ENCODE measurements at regions not wholly inside any gene's neighbourhood (a gene's known extent, or its start where the extent isn't known, plus 50 kb on each side); places are given as distances from the start of the nearest gene placed in this dataset.
"Not testable (repeated sequence)": the region's sequence is repeated elsewhere in the genome, so short reads cannot be mapped to it uniquely, and the experiment has no call there.

GRCh38 chr5:120813551-120813950, 349.5 kb downstream of the PRR16 start:
- TF ChIP-seq ZFX (IDR thresholded peaks at IDR 0.05; ENCODE audit: borderline replicate concordance) (no peak), CTCF (IDR thresholded peaks at IDR 0.05) (no peak)

GRCh38 chr5:120817044-120817985, 353.2 kb downstream of the PRR16 start:
- no peak overlapping the region for H3K27ac ChIP-seq
- TF ChIP-seq ZFX (IDR thresholded peaks at IDR 0.05; ENCODE audit: borderline replicate concordance) (no peak), CTCF (IDR thresholded peaks at IDR 0.05) (peak; percentile 77)

More at GRCh38 chr5:120813551-120813950, 349.5 kb downstream of the PRR16 start:
- no peak overlapping the region for H3K27ac ChIP-seq

- TF ChIP-seq ZFX (IDR thresholded peaks at IDR 0.05; ENCODE audit: borderline replicate concordance) (no peak), CTCF (IDR thresholded peaks at IDR 0.05) (no peak)
Observed at GRCh38 chr5:120818128-120818527, 354.0 kb downstream of the PRR16 start.

GRCh38 chr5:120823328-120823727, 359.2 kb downstream of the PRR16 start:
- H3K27ac ChIP-seq = no peak overlapping the region
- no peak for TF ChIP-seq ZFX (IDR thresholded peaks at IDR 0.05; ENCODE audit: borderline replicate concordance)
- TF ChIP-seq CTCF (IDR thresholded peaks at IDR 0.05) = no peak

More at GRCh38 chr5:120818128-120818527, 354.0 kb downstream of the PRR16 start:
- no peak overlapping the region for H3K27ac ChIP-seq

GRCh38 chr5:120831646-120832045, 367.5 kb downstream of the PRR16 start:
- H3K27ac ChIP-seq = not testable (repeated sequence)

- no peak overlapping the region for H3K27ac ChIP-seq
- TF ChIP-seq CTCF (IDR thresholded peaks at IDR 0.05) (no peak), ZFX (IDR thresholded peaks at IDR 0.05; ENCODE audit: borderline replicate concordance) (no peak)
Observed at GRCh38 chr5:120841830-120842229, 377.7 kb downstream of the PRR16 start.

GRCh38 chr5:120843390-120843980, 379.4 kb downstream of the PRR16 start:
- TF ChIP-seq ZFX (IDR thresholded peaks at IDR 0.05; ENCODE audit: borderline replicate concordance) = no peak
- H3K27ac ChIP-seq = no peak overlapping the region

- H3K27ac ChIP-seq = no peak overlapping the region
- no peak for TF ChIP-seq ZFX (IDR thresholded peaks at IDR 0.05; ENCODE audit: borderline replicate concordance)
- no peak for TF ChIP-seq CTCF (IDR thresholded peaks at IDR 0.05)
Observed at GRCh38 chr5:120848883-120849282, 384.8 kb downstream of the PRR16 start.

All from 22Rv1 (cell line).